Liver (tissue), 7 donors: ENCODE measurements at regions not wholly inside any gene's neighbourhood (a gene's known extent, or its start where the extent isn't known, plus 50 kb on each side); places are given as distances from the start of the nearest gene placed in this dataset.

Source experiments
- DNase-seq: peaks from one replicate; pipeline ENCODE4 v3.0.0-alpha.2; 2017; ENCODE audit warnings: low spot score
- H3K27ac ChIP-seq, 2 donors: one replicate each; pipeline ENCODE4 v1.7.0; 2013; ENCODE audit warnings: inconsistent platforms in 2 of 2, low read length in 2 of 2, control low read depth in 1 of 2, low read depth in 1 of 2, mild to moderate bottlenecking in 1 of 2
- H3K27me3 ChIP-seq, 4 donors: one replicate each; pipeline versions ENCODE4 v1.6.1 to v1.7.0; 2013; ENCODE audit warnings: low read length in 3 of 4, inconsistent platforms in 1 of 4, mild to moderate bottlenecking in 1 of 4, moderate library complexity in 1 of 4; ENCODE audit not compliant: control insufficient read depth in 4 of 4, insufficient read depth in 4 of 4
- H3K36me3 ChIP-seq, 4 donors: one replicate each; pipeline versions ENCODE4 v1.6.1 to v1.7.0; 2013; ENCODE audit warnings: low read length in 3 of 4, mild to moderate bottlenecking in 3 of 4, low read depth in 1 of 4, moderate library complexity in 1 of 4; ENCODE audit not compliant: control insufficient read depth in 4 of 4, insufficient read depth in 3 of 4
- H3K4me1 ChIP-seq, 4 donors: one replicate each; pipeline versions ENCODE4 v1.6.1 to v1.7.0; 2013; ENCODE audit warnings: low read length in 3 of 4, mild to moderate bottlenecking in 3 of 4, moderate library complexity in 1 of 4; ENCODE audit not compliant: control insufficient read depth in 4 of 4, insufficient read depth in 4 of 4
- H3K4me3 ChIP-seq, 3 donors: one replicate each; pipeline versions ENCODE4 v1.6.1 to v1.7.0; 2013; ENCODE audit warnings: low read length in 3 of 3, control low read depth in 1 of 3, low read depth in 1 of 3, mild to moderate bottlenecking in 1 of 3
- H3K9ac ChIP-seq, 2 donors: one replicate each; pipeline ENCODE4 v1.7.0; 2013; ENCODE audit warnings: low read length in 2 of 2, mild to moderate bottlenecking in 2 of 2, moderate library complexity in 2 of 2, control low read depth in 1 of 2, low read depth in 1 of 2
- H3K9me3 ChIP-seq, 4 donors: one replicate each; pipeline versions ENCODE4 v1.6.1 to v1.7.0; 2013; ENCODE audit warnings: low read length in 3 of 4; ENCODE audit not compliant: control insufficient read depth in 4 of 4
- ATF3 ChIP-seq: IDR thresholded peaks from 2 replicates; pipeline ENCODE4 v1.6.1; 2016; ENCODE audit warnings: antibody characterized with exemption
- EGR1 ChIP-seq, 2 donors: IDR thresholded peaks; 2 replicates each; pipeline ENCODE4 v1.6.1; 2016 to 2018; ENCODE audit warnings: antibody characterized with exemption in 2 of 2, low read depth in 2 of 2
- FOXA1 ChIP-seq: IDR thresholded peaks from 2 replicates; pipeline ENCODE4 v1.6.1; 2016; ENCODE audit warnings: antibody characterized with exemption
- FOXA2 ChIP-seq: IDR thresholded peaks from 2 replicates; pipeline ENCODE4 v1.6.1; 2016; ENCODE audit warnings: antibody characterized with exemption
- GABPA ChIP-seq, 2 donors: IDR thresholded peaks in 1 of 2; conservative IDR thresholded peaks in 1 of 2; 2 replicates each; pipeline ENCODE4 v1.6.1; 2016; ENCODE audit warnings: antibody characterized with exemption in 2 of 2, mild to moderate bottlenecking in 1 of 2, moderate library complexity in 1 of 2
- HNF4A ChIP-seq, 2 donors: conservative IDR thresholded peaks; 2 replicates each; pipeline ENCODE4 v1.6.1; 2016; ENCODE audit warnings: antibody characterized with exemption in 2 of 2, mild to moderate bottlenecking in 2 of 2
- HNF4G ChIP-seq: IDR thresholded peaks from 2 replicates; pipeline ENCODE4 v1.6.1; 2016; ENCODE audit warnings: antibody characterized with exemption
- JUND ChIP-seq, 2 donors: IDR thresholded peaks; 2 replicates each; pipeline ENCODE4 v1.6.1; 2016; ENCODE audit warnings: antibody characterized with exemption in 2 of 2
- MAX ChIP-seq: IDR thresholded peaks from 2 replicates; pipeline ENCODE4 v1.6.1; 2016; ENCODE audit warnings: antibody characterized with exemption
- NR2F2 ChIP-seq: IDR thresholded peaks from 2 replicates; pipeline ENCODE4 v1.6.1; 2016; ENCODE audit warnings: antibody characterized with exemption
- RAD21 ChIP-seq, 2 donors: IDR thresholded peaks; 2 replicates each; pipeline ENCODE4 v1.6.1; 2016; ENCODE audit warnings: antibody characterized with exemption in 2 of 2, mild to moderate bottlenecking in 2 of 2
- REST ChIP-seq: IDR thresholded peaks from 2 replicates; pipeline ENCODE4 v1.6.1; 2016; ENCODE audit warnings: antibody characterized with exemption, mild to moderate bottlenecking
- RXRA ChIP-seq, 2 donors: IDR thresholded peaks; 2 replicates each; pipeline ENCODE4 v1.6.1; 2017 to 2018; ENCODE audit warnings: antibody characterized with exemption in 2 of 2, mild to moderate bottlenecking in 1 of 2
- SP1 ChIP-seq: IDR thresholded peaks from 2 replicates; pipeline ENCODE4 v1.6.1; 2018; ENCODE audit warnings: antibody characterized with exemption, mild to moderate bottlenecking
- TAF1 ChIP-seq: conservative IDR thresholded peaks from 2 replicates; pipeline ENCODE4 v1.6.1; 2016; ENCODE audit warnings: antibody characterized with exemption, mild to moderate bottlenecking
- YY1 ChIP-seq: IDR thresholded peaks from 2 replicates; pipeline ENCODE4 v1.6.1; 2016; ENCODE audit warnings: antibody characterized with exemption, mild to moderate bottlenecking
- ZBTB33 ChIP-seq: IDR thresholded peaks from 2 replicates; pipeline ENCODE4 v1.6.1; 2016; ENCODE audit warnings: antibody characterized with exemption
- WGBS: extraction: QIAGEN DNeasy Blood & Tissue Kit; methylation state at CpG from one replicate; pipeline ENCODE4 v1.1.7; 2013; 5-methylcytosine and 5-hydroxymethylcytosine counted together
- donor health status: healthy.
- donor health status: healthy.
- donor health status: healthy.
- donor health status: healthy.

- H3K4me3 ChIP-seq = no peak overlapping the region
- H3K9ac ChIP-seq = no peak overlapping the region
- H3K9me3 ChIP-seq = no peaks in the 10 kb centered on the region
- H3K27ac ChIP-seq = no peak overlapping the region
- H3K27me3 ChIP-seq = no peaks in the 10 kb centered on the region
- 78% methylated on average over 14 of the region's 14 CpGs for WGBS
- no peak for TF ChIP-seq GABPA (IDR thresholded peaks at IDR 0.05 in 1 of 2, conservative IDR thresholded peaks at IDR 0.05 in 1 of 2)
- H3K4me1 ChIP-seq = peaks cover 0 to 5% (median 4%) of the 10 kb centered on the region in 4 donors
- peak; percentile 39 for DNase-seq
- no peaks in the 10 kb centered on the region for H3K36me3 ChIP-seq
These were observed 256.4 kb downstream of the FOXD2 start for GRCh38 chr1:47694011-47694890.

- Histone ChIP-seq H3K27me3 (no peaks in the 10 kb centered on the region), H3K9ac (no peak overlapping the region), H3K4me1 (peaks cover 0 to 5% (median 4%) of the 10 kb centered on the region in 4 donors), H3K9me3 (no peaks in the 10 kb centered on the region), H3K36me3 (no peaks in the 10 kb centered on the region), H3K4me3 (no peak overlapping the region), H3K27ac (no peak overlapping the region)
- 86% methylated on average over 1 of the region's 1 CpG for WGBS
- TF ChIP-seq SP1 (no peak), FOXA2 (no peak), MAX (no peak), ZBTB33 (no peak), HNF4A (conservative IDR thresholded peaks at IDR 0.05) (no peak), ATF3 (no peak), GABPA (IDR thresholded peaks at IDR 0.05 in 1 of 2, conservative IDR thresholded peaks at IDR 0.05 in 1 of 2) (no peak), FOXA1 (no peak), HNF4G (no peak), REST (no peak), RXRA (IDR thresholded peaks at IDR 0.05) (no peak), NR2F2 (no peak), JUND (IDR thresholded peaks at IDR 0.05) (no peak), RAD21 (IDR thresholded peaks at IDR 0.05) (no peak), TAF1 (no peak), YY1 (no peak), EGR1 (IDR thresholded peaks at IDR 0.05; ENCODE audit: low read depth in 2 of 2) (no peak)
- DNase-seq = no peak
These were observed 258.5 kb downstream of the FOXD2 start for GRCh38 chr1:47696404-47696736.
